Calu3 (cell line): ENCODE measurements at regions not wholly inside any gene's neighbourhood (a gene's known extent, or its start where the extent isn't known, plus 50 kb on each side); places are given as distances from the start of the nearest gene placed in this dataset.
"Not testable (repeated sequence)": the region's sequence is repeated elsewhere in the genome, so short reads cannot be mapped to it uniquely, and the experiment has no call there.

ENCODE experiments used
- BruUV-seq: library from RNA; stranded (reverse); fragments of 400-500 nt; replicated peaks from 2 replicates; lab custom pipeline; 2021; lab: Mats Ljungman, UMichigan
- CTCF ChIA-PET: fragments of 300-600 bp; sonication (Branson Sonifier 250); formaldehyde crosslinking; loops from one replicate; lab custom pipeline; 2022; ENCODE audit warnings: antibody characterized with exemption; lab: Charles Lee
- DNase-seq: peaks from one replicate; pipeline ENCODE4 v3.0.0; 2022
- H3K27ac Mint-ChIP-seq: one replicate; pipeline ENCODE4 v1.8.0; 2022; ENCODE audit warnings: mixed read lengths; ENCODE audit not compliant: unreplicated experiment
- H3K27me3 Mint-ChIP-seq: one replicate; pipeline ENCODE4 v1.8.0; 2022; ENCODE audit warnings: mixed read lengths; ENCODE audit not compliant: unreplicated experiment
- H3K36me3 Mint-ChIP-seq: one replicate; pipeline ENCODE4 v1.8.0; 2022; ENCODE audit warnings: mild to moderate bottlenecking, moderate library complexity, mixed read lengths; ENCODE audit not compliant: insufficient read depth, unreplicated experiment
- H3K4me1 Mint-ChIP-seq: one replicate; pipeline ENCODE4 v1.8.0; 2022; ENCODE audit warnings: mild to moderate bottlenecking, low read depth, mixed read lengths; ENCODE audit not compliant: unreplicated experiment
- H3K4me3 Mint-ChIP-seq: one replicate; pipeline ENCODE4 v1.8.0; 2022; ENCODE audit warnings: mild to moderate bottlenecking, low read depth, moderate library complexity, mixed read lengths; ENCODE audit not compliant: unreplicated experiment
- H3K9me3 Mint-ChIP-seq: one replicate; pipeline ENCODE4 v1.8.0; 2022; ENCODE audit warnings: low read depth, mixed read lengths; ENCODE audit not compliant: unreplicated experiment
- intact Hi-C: fragments of 100-400 bp; cut with micrococcal nuclease; formaldehyde crosslinking; loops from one replicate; pipeline ENCODE4 v1.10.0; 2022; ENCODE audit not compliant: unreplicated experiment

DNA sequence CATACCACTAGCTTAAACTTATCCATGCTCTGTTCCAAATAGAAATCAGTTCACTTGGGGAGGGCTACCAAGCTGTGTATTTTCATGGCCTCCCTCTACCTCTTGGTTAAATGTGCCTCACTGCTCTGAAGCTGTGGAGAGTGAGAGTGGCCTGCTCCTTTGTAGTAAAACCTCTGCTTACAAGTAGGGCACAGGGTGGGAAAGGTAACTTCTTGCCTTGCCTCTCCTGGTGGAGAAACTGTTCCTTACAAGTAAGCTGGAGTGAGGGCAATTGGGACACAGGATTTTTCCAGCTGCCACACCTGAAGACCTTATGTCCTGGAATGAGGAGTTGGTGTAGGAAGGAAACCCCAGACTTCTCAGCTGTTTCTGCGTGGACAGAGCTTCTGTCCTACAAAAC lies 128.8 kb upstream of the SPATA31A7 start:
- H3K36me3 Mint-ChIP-seq, H3K4me3 Mint-ChIP-seq, DNase-seq, H3K9me3 Mint-ChIP-seq, intact Hi-C loops, BruUV-seq, H3K27me3 Mint-ChIP-seq, H3K27ac Mint-ChIP-seq, H3K4me1 Mint-ChIP-seq, CTCF ChIA-PET: not testable (repeated sequence)

DNA sequence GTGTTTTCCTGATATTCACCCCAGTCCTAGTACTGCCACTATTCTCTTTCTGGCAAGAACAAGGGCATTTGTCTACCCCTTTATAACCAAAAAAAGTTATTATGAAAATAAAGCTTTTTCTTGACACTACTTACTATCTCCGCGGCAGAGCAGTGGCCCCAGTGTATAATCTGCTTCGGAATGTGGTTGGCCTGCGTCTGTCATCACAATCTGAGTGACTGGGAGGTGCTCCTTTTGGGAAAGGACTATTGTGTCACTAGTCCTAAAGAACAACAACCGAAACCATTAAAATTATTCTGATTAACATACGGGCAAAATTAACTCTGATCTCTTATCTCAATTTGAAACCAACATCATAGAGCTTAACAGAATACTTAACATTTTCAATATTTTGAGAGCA lies 117.0 kb upstream of the SPATA31A7 start:
- H3K9me3 Mint-ChIP-seq, DNase-seq, H3K4me1 Mint-ChIP-seq, CTCF ChIA-PET, H3K4me3 Mint-ChIP-seq, intact Hi-C loops, H3K27ac Mint-ChIP-seq, H3K36me3 Mint-ChIP-seq, BruUV-seq, H3K27me3 Mint-ChIP-seq: not testable (repeated sequence)

DNA sequence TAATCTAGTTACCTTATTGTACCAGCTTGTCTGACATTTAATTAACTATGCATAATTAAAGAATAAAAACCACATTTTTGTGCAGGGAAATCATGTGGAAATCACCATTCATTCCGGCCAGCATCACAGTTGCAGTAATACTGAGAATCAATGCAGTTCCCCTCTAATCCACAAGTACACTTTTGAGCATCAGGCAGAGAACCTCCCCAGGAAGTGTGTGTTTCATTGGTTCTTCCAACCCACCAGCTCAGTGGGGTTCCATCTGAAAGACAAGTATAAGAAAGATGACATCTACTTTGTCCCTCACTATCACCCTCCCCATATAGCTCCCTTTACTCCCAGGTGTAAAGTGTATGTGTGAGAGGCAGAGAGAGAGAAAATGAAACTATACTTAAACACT lies 108.1 kb upstream of the SPATA31A7 start:
- H3K4me1 Mint-ChIP-seq, intact Hi-C loops, H3K27ac Mint-ChIP-seq, BruUV-seq, H3K27me3 Mint-ChIP-seq, CTCF ChIA-PET, H3K9me3 Mint-ChIP-seq, DNase-seq, H3K4me3 Mint-ChIP-seq, H3K36me3 Mint-ChIP-seq: not testable (repeated sequence)

DNA sequence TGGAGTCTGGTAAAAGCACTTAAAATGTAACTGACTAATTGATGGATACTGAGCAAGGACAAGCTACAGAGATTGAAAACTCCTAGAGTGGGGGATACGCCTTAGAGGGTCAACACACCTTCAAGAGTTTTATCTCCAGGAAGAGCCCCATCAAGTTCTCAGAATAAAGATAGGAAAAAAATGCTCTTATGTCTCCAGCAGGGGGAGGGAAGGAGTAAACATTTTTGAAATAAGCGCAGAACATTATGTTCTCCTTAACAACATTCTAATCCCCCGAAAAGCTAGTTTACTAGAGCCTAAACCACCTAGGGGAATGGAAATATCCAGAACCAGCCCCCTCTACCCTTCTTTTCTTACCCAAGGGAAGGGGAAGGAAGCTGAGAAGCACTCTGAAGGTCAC lies 104.4 kb upstream of the SPATA31A7 start:
- BruUV-seq, H3K27me3 Mint-ChIP-seq, H3K9me3 Mint-ChIP-seq, H3K4me1 Mint-ChIP-seq, H3K36me3 Mint-ChIP-seq, CTCF ChIA-PET, H3K4me3 Mint-ChIP-seq, H3K27ac Mint-ChIP-seq, intact Hi-C loops, DNase-seq: not testable (repeated sequence)

- H3K4me1 Mint-ChIP-seq, H3K4me3 Mint-ChIP-seq, DNase-seq, H3K27me3 Mint-ChIP-seq, intact Hi-C loops, H3K27ac Mint-ChIP-seq, CTCF ChIA-PET, H3K9me3 Mint-ChIP-seq, H3K36me3 Mint-ChIP-seq: not testable (repeated sequence)
- TSS peak; percentile 98 for BruUV-seq
Measured at GRCh38 chr9:61122448-61122847, 67.4 kb upstream of the SPATA31A7 start.
